OCI-LY3 (cell line): ENCODE measurements at regions not wholly inside any gene's neighbourhood (a gene's known extent, or its start where the extent isn't known, plus 50 kb on each side); places are given as distances from the start of the nearest gene placed in this dataset.

Experiments used
- EZH2phosphoT487 ChIP-seq: fragments of 200-600 bp; shearing (Covaris generic); IDR thresholded peaks from 2 replicates; pipeline ENCODE4 v1.6.1; 2018; ENCODE audit warnings: antibody characterized with exemption, mixed run types, low read depth
- TF ChIP-seq, protein P1 (sequence below): fragments of 200-600, 300-600 bp; sonication (generic); IDR thresholded peaks from 2 replicates; pipeline ENCODE4 v1.5.1; 2014; ENCODE audit warnings: antibody characterized with exemption, low read length, low read depth

DNA sequence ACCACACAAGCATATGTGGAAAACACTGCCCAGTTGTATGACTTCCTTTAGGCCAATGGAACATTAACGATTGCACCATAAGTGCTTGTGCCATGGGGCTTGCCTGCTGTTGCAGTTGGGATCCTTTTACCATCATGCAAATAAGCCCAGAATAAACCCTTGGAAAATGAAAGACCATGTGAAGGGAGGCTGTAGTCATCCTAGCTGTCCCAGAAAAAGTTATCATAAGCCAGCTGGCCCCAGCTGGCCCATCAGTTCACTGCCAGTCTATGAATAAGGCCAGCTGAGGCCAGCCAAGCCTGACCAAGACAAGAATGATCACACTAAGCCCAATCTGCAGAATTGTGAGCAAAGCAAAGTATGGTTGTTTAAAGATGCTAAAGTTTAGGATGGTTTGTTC lies 253.9 kb upstream of the ARHGAP20 start:
- TF ChIP-seq, protein P1, sequence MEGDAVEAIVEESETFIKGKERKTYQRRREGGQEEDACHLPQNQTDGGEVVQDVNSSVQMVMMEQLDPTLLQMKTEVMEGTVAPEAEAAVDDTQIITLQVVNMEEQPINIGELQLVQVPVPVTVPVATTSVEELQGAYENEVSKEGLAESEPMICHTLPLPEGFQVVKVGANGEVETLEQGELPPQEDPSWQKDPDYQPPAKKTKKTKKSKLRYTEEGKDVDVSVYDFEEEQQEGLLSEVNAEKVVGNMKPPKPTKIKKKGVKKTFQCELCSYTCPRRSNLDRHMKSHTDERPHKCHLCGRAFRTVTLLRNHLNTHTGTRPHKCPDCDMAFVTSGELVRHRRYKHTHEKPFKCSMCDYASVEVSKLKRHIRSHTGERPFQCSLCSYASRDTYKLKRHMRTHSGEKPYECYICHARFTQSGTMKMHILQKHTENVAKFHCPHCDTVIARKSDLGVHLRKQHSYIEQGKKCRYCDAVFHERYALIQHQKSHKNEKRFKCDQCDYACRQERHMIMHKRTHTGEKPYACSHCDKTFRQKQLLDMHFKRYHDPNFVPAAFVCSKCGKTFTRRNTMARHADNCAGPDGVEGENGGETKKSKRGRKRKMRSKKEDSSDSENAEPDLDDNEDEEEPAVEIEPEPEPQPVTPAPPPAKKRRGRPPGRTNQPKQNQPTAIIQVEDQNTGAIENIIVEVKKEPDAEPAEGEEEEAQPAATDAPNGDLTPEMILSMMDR, result no peak
- TF ChIP-seq EZH2phosphoT487, result no peak
